ENCODE measurements at regions not wholly inside any gene's neighbourhood (a gene's known extent, or its start where the extent isn't known, plus 50 kb on each side); places are given as distances from the start of the nearest gene placed in this dataset.

GRCh38 chr13:106405731-106406130 lies 129.7 kb downstream of the EFNB2 start:
- no peaks in the 10 kb centered on the region for H3K36me3 ChIP-seq (ENCODE audit: low read depth, low read length)
- BruUV-seq (replicated peaks), result no TSS peak
- no peaks in the 10 kb centered on the region for H3K9me3 ChIP-seq (ENCODE audit: low read length)
- intact Hi-C loops (cut with micrococcal nuclease), result no loop called here
- no peak for ATAC-seq
- H3K27me3 ChIP-seq (ENCODE audit: low read length), result no peaks in the 10 kb centered on the region
- H3K4me3 ChIP-seq (ENCODE audit: low read length), result no peak overlapping the region
- no peak overlapping the region for H3K4me2 ChIP-seq (ENCODE audit: low read length)
- no peaks in the 10 kb centered on the region for H4K20me1 ChIP-seq (ENCODE audit: low read length)
- H3K9ac ChIP-seq (ENCODE audit: low read length), result no peak overlapping the region
- ChIA-PET CTCF (no interaction called here), POLR2A (ENCODE audit: unreplicated experiment) (no interaction called here)
- H3K79me2 ChIP-seq (ENCODE audit: low read length), result no peaks in the 10 kb centered on the region
- no peaks in the 10 kb centered on the region for H3K9me2 ChIP-seq (replicated peaks; ENCODE audit: low read length)
- no peak overlapping the region for H3K27ac ChIP-seq (ENCODE audit: low read length)
- no peak overlapping the region for H2AFZ ChIP-seq (ENCODE audit: low read length)
- no peaks in the 10 kb centered on the region for H3F3A ChIP-seq (ENCODE audit: low read length, unreplicated experiment)
- DNase-seq, result no peak
- H3K4me1 ChIP-seq (ENCODE audit: insufficient read depth, low read length), result peaks cover 7% of the 10 kb centered on the region; the same call in 1 of the 2 replicates
- TF ChIP-seq CTCF (conservative IDR thresholded peaks at IDR 0.05; ENCODE audit: low read depth, low read length) (no peak), EZH2 (IDR thresholded peaks at IDR 0.05; ENCODE audit: low read length, unreplicated experiment) (no peak), EZH2phosphoT487 (IDR thresholded peaks at IDR 0.05; ENCODE audit: borderline replicate concordance, low read length) (no peak)

GRCh38 chr13:106403280-106403679 lies 132.2 kb downstream of the EFNB2 start:
- H3K27ac ChIP-seq (ENCODE audit: low read length), result no peak overlapping the region
- no peaks in the 10 kb centered on the region for H4K20me1 ChIP-seq (ENCODE audit: low read length)
- no peaks in the 10 kb centered on the region for H3K36me3 ChIP-seq (ENCODE audit: low read depth, low read length)
- no peaks in the 10 kb centered on the region for H3K9me3 ChIP-seq (ENCODE audit: low read length)
- no peaks in the 10 kb centered on the region for H3F3A ChIP-seq (ENCODE audit: low read length, unreplicated experiment)
- H3K4me1 ChIP-seq (ENCODE audit: insufficient read depth, low read length), result peaks cover 11% of the 10 kb centered on the region
- CTCF ChIA-PET, result no interaction called here
- H3K27me3 ChIP-seq (ENCODE audit: low read length), result no peaks in the 10 kb centered on the region
- POLR2A ChIA-PET (ENCODE audit: unreplicated experiment), result no interaction called here
- H3K9ac ChIP-seq (ENCODE audit: low read length), result no peak overlapping the region
- H3K4me2 ChIP-seq (ENCODE audit: low read length), result no peak overlapping the region
- no peaks in the 10 kb centered on the region for H3K79me2 ChIP-seq (ENCODE audit: low read length)
- H2AFZ ChIP-seq (ENCODE audit: low read length), result no peak overlapping the region
- DNase-seq, result no peak
- ATAC-seq, result no peak
- no peak overlapping the region for H3K4me3 ChIP-seq (ENCODE audit: low read length)
- TF ChIP-seq CTCF (conservative IDR thresholded peaks at IDR 0.05; ENCODE audit: low read depth, low read length), result no peak
- TF ChIP-seq EZH2phosphoT487 (IDR thresholded peaks at IDR 0.05; ENCODE audit: borderline replicate concordance, low read length), result no peak
- no peak for TF ChIP-seq EZH2 (IDR thresholded peaks at IDR 0.05; ENCODE audit: low read length, unreplicated experiment)
- intact Hi-C loops (cut with micrococcal nuclease), result no loop called here
- no TSS peak for BruUV-seq (replicated peaks)
- no peaks in the 10 kb centered on the region for H3K9me2 ChIP-seq (replicated peaks; ENCODE audit: low read length)

DNA sequence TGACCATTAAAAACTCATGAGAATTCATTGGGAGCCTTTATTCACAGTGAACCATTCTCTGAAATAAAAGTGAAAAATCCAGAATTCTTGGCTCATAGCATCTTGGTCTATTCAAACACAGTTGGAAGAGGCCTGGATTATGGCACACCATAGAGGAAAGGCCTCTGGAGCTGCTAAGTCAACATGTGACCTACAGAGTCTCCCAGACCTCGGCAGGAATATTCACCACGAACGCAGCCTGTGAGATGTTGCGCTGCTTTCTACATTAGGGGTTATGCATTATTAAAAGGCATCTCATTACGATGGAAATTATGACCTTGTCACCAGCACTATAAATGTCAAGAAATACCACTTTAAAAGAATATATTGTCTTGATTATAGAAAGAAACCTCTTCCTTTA lies 132.6 kb downstream of the EFNB2 start:
- Histone ChIP-seq H3K27me3 (ENCODE audit: low read length) (no peaks in the 10 kb centered on the region), H3K4me2 (ENCODE audit: low read length) (no peak overlapping the region), H3K9me3 (ENCODE audit: low read length) (no peaks in the 10 kb centered on the region), H3K4me1 (ENCODE audit: insufficient read depth, low read length) (peaks cover 11% of the 10 kb centered on the region), H3K4me3 (ENCODE audit: low read length) (no peak overlapping the region), H3K79me2 (ENCODE audit: low read length) (no peaks in the 10 kb centered on the region), H4K20me1 (ENCODE audit: low read length) (no peaks in the 10 kb centered on the region), H3F3A (ENCODE audit: low read length, unreplicated experiment) (no peaks in the 10 kb centered on the region), H3K9ac (ENCODE audit: low read length) (no peak overlapping the region), H3K9me2 (replicated peaks; ENCODE audit: low read length) (no peaks in the 10 kb centered on the region), H3K27ac (ENCODE audit: low read length) (no peak overlapping the region), H3K36me3 (ENCODE audit: low read depth, low read length) (no peaks in the 10 kb centered on the region), H2AFZ (ENCODE audit: low read length) (no peak overlapping the region)
- intact Hi-C loops (cut with micrococcal nuclease), result no loop called here
- ChIA-PET CTCF (no interaction called here), POLR2A (ENCODE audit: unreplicated experiment) (no interaction called here)
- DNase-seq (no peak), ATAC-seq (no peak)
- no TSS peak for BruUV-seq (replicated peaks)
- no peak for TF ChIP-seq EZH2phosphoT487 (IDR thresholded peaks at IDR 0.05; ENCODE audit: borderline replicate concordance, low read length)
- no peak for TF ChIP-seq CTCF (conservative IDR thresholded peaks at IDR 0.05; ENCODE audit: low read depth, low read length)
- TF ChIP-seq EZH2 (IDR thresholded peaks at IDR 0.05; ENCODE audit: low read length, unreplicated experiment), result no peak
